K562 (cell line): ENCODE measurements at regions not wholly inside any gene's neighbourhood (a gene's known extent, or its start where the extent isn't known, plus 50 kb on each side); places are given as distances from the start of the nearest gene placed in this dataset.

Experiments
- ATAC-seq: fragments of 200-7000 bp; cut with Tn5 transposase; 3 replicates; pipeline ENCODE4 v1.9.1; 2020; ENCODE audit warnings: moderate library complexity
- BruUV-seq: library from RNA; stranded (reverse); fragments of 400-500 nt; replicated peaks from 2 replicates; lab custom pipeline; 2021; lab: Mats Ljungman, UMichigan
- CTCF ChIA-PET: fragments of 300-600 bp; formaldehyde crosslinking; extraction: SDS; loops from one replicate; lab custom pipeline; 2021; ENCODE audit warnings: low intra/inter-chr PET ratio; lab: Yijun Ruan, JAX
- POLR2A ChIA-PET: fragments of 300-600, 350-650 bp; sonication (Branson Sonifier 250); formaldehyde crosslinking; extraction: SDS; loops from one replicate; lab custom pipeline; 2021; ENCODE audit warnings: antibody characterized with exemption, inconsistent platforms; lab: Yijun Ruan, JAX
- DNase-seq, 4 experiments: peaks; one replicate each; pipeline versions ENCODE4 v3.0.0 to v3.0.0-alpha.2; 2011 to 2018; ENCODE audit warnings: low spot score in 3 of 4, mixed read lengths in 3 of 4; ENCODE audit errors: extremely low read depth in 1 of 4
- FAIRE-seq: peaks from 2 replicates; lab custom pipeline; 2011; peaks lifted over from hg19 to GRCh38; lab: Jason Lieb, UNC
- H2AFZ ChIP-seq: 2 replicates; pipeline ENCODE4 v1.6.0; 2011; ENCODE audit warnings: low read depth, low read length, control low read depth, inconsistent platforms
- H3K27ac ChIP-seq: fragments of 200-600 bp; 3 replicates; pipeline ENCODE4 v1.8.0; 2011; ENCODE audit warnings: low read depth, mild to moderate bottlenecking, control low read depth, inconsistent platforms, low read length, moderate library complexity, mixed read lengths; ENCODE audit errors: extremely low read depth
- H3K27me3 ChIP-seq, 2 experiments: fragments of 300-600 bp in 1 of 2; 2 replicates in 1 of 2; 3 replicates in 1 of 2; pipeline versions ENCODE4 v1.6.0 to v1.8.0; 2011; ENCODE audit warnings: inconsistent platforms in 2 of 2, low read length in 2 of 2, mild to moderate bottlenecking in 1 of 2, mixed read lengths in 1 of 2, moderate library complexity in 1 of 2; ENCODE audit not compliant: control insufficient read depth in 2 of 2, insufficient read depth in 2 of 2
- H3K36me3 ChIP-seq: fragments of 300-600 bp; 3 replicates; pipeline ENCODE4 v1.8.0; 2011; ENCODE audit warnings: mild to moderate bottlenecking, low read length, inconsistent platforms; ENCODE audit not compliant: control insufficient read depth, insufficient read depth
- H3K4me1 ChIP-seq, 2 experiments: fragments of 200-600 bp in 1 of 2; replicated peaks in 1 of 2; 2 replicates in 1 of 2; 3 replicates in 1 of 2; pipeline versions ENCODE4 v1.5.1 to v1.8.0; 2011; ENCODE audit warnings: inconsistent platforms in 2 of 2, low read length in 2 of 2, mild to moderate bottlenecking in 1 of 2, mixed read lengths in 1 of 2, moderate library complexity in 1 of 2; ENCODE audit not compliant: control insufficient read depth in 2 of 2, insufficient read depth in 2 of 2
- H3K4me2 ChIP-seq: 2 replicates; pipeline ENCODE4 v1.6.1; 2011; ENCODE audit warnings: low read length, control low read depth, inconsistent platforms, mixed read lengths; ENCODE audit not compliant: insufficient read depth
- H3K4me3 ChIP-seq: fragments of 200-600 bp; sonication (generic), shearing (Covaris generic); 2 replicates; pipeline ENCODE4 v1.5.1; 2016; ENCODE audit warnings: control low read depth, inconsistent platforms
- H3K79me2 ChIP-seq: fragments of 200-600 bp; 3 replicates; pipeline ENCODE4 v1.8.0; 2011; ENCODE audit warnings: low read length, inconsistent platforms; ENCODE audit not compliant: control insufficient read depth, insufficient read depth
- H3K9ac ChIP-seq, 2 experiments: 2 replicates each; pipeline versions ENCODE4 v1.6.0 to v1.6.1; 2011; ENCODE audit warnings: low read depth in 2 of 2, low read length in 2 of 2, control low read depth in 1 of 2, inconsistent platforms in 1 of 2, mild to moderate bottlenecking in 1 of 2, mixed read lengths in 1 of 2; ENCODE audit not compliant: insufficient read depth in 1 of 2
- H3K9me1 ChIP-seq: one replicate; pipeline ENCODE4 v1.6.0; 2011; ENCODE audit warnings: inconsistent platforms, mild to moderate bottlenecking, low read length, moderate library complexity; ENCODE audit not compliant: control insufficient read depth, insufficient read depth
- H3K9me3 ChIP-seq: replicated peaks from 2 replicates; pipeline ENCODE4 v1.5.1; 2011; ENCODE audit warnings: low read depth, low read length, inconsistent platforms; ENCODE audit not compliant: control insufficient read depth, insufficient read depth
- H4K20me1 ChIP-seq: replicated peaks from 2 replicates; pipeline ENCODE4 v1.6.1; 2011; ENCODE audit warnings: low read length, inconsistent platforms, mixed read lengths; ENCODE audit not compliant: control insufficient read depth, insufficient read depth
- BCOR ChIP-seq: fragments of 450-650 bp; IDR thresholded peaks from 2 replicates; pipeline ENCODE4 v1.6.1; 2016
- HLTF ChIP-seq: fragments of 450-650 bp; IDR thresholded peaks from 2 replicates; pipeline ENCODE4 v1.6.1; 2016
- ZNF316 ChIP-seq: fragments of 450-650 bp; IDR thresholded peaks from 2 replicates; pipeline ENCODE4 v1.6.1; 2016
- WGBS: fragments of 100-300 bp; shearing (Covaris generic); methylation state at CpG from one replicate; pipeline ENCODE4 v1.1.6; 2016; ENCODE audit warnings: low coverage, mixed read lengths; ENCODE audit not compliant: insufficient coverage; ENCODE audit errors: missing lambda C conversion rate; 5-methylcytosine and 5-hydroxymethylcytosine counted together
- in situ Hi-C: fragments of 300-500 bp; cut with MboI; formaldehyde crosslinking; loops from 4 replicates; pipeline ENCODE4 v1.15.0; 2018; ENCODE audit warnings: inconsistent platforms, mixed read lengths
- intact Hi-C: fragments of 100-400 bp; cut with micrococcal nuclease; formaldehyde crosslinking; loops from 2 replicates; pipeline ENCODE4 v1.14.2; 2022
- TF ChIP-seq, protein P1 (sequence below): sonication (generic); formaldehyde crosslinking; IDR thresholded peaks from 2 replicates; pipeline ENCODE4 v1.8.0; 2022; ENCODE audit warnings: mild to moderate bottlenecking, missing genetic modification reagents

DNA sequence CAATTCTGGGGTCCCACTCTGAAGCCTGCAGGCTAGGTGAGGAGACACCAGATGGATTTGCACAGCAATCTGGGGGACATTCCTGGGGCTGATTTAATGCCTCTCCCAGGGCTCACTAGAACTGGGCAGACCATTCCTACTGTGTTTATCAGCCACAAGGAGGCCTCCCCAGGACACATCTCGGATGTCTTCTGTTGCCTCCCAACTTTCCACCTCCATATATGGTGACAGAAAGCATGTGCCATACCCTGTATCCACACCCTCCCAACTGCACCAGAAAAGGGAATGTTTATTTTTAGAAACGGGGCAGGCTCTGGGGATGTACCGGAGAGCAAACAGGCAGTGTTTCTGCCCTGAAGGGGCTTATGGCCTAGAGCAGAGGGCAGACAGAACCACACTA, 181.8 kb downstream of the CSNK2A3 start (continued):
- no peak for TF ChIP-seq HLTF

DNA sequence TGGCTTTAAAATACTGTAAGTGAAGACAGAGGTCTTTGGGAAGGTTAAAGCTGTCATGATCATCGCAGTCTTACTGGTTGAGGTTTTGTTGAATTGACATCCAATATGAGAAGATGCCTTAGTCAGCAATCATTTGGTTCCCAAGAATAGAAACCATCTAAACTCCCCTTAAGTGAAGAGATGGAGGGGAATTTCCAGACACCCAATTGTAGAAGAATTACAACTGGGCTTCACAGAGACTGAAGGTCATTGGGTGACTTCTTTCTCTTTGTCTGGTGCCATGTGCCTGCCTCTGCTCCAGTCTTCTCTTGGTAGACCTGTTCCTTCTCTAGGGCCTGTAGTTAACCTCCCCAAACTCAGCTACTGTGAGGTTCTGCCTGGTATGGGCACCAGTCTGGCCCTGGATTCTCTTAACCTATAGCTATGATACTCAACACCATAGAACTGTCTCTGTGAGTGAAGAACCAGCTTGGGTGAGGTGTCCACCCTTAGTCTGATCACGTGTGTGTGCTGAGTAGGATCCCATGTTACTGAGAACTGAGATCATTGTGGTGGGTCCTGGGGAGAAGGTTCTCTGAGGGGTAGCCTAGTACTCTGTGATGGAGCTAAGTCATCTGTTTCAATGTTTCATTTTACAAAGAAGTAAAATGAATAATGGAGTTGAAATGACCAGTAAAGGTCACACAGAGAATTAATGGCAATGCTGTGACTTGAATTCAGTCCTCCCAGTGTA, 182.5 kb downstream of the CSNK2A3 start:
- CTCF ChIA-PET: no interaction called here
- Histone ChIP-seq H3K9ac (no peak overlapping the region), H3K27me3 (no peaks in the 10 kb centered on the region; a peak in 1 of 5 replicates), H3K27ac (no peak overlapping the region), H3K9me3 (no peaks in the 10 kb centered on the region), H3K79me2 (no peaks in the 10 kb centered on the region), H3K4me2 (no peak overlapping the region), H3K9me1 (no peaks in the 10 kb centered on the region), H2AFZ (no peak overlapping the region), H3K4me3 (no peak overlapping the region), H3K4me1 (no peaks in the 10 kb centered on the region), H3K36me3 (no peaks in the 10 kb centered on the region), H4K20me1 (no peaks in the 10 kb centered on the region)
- TF ChIP-seq, protein P1, sequence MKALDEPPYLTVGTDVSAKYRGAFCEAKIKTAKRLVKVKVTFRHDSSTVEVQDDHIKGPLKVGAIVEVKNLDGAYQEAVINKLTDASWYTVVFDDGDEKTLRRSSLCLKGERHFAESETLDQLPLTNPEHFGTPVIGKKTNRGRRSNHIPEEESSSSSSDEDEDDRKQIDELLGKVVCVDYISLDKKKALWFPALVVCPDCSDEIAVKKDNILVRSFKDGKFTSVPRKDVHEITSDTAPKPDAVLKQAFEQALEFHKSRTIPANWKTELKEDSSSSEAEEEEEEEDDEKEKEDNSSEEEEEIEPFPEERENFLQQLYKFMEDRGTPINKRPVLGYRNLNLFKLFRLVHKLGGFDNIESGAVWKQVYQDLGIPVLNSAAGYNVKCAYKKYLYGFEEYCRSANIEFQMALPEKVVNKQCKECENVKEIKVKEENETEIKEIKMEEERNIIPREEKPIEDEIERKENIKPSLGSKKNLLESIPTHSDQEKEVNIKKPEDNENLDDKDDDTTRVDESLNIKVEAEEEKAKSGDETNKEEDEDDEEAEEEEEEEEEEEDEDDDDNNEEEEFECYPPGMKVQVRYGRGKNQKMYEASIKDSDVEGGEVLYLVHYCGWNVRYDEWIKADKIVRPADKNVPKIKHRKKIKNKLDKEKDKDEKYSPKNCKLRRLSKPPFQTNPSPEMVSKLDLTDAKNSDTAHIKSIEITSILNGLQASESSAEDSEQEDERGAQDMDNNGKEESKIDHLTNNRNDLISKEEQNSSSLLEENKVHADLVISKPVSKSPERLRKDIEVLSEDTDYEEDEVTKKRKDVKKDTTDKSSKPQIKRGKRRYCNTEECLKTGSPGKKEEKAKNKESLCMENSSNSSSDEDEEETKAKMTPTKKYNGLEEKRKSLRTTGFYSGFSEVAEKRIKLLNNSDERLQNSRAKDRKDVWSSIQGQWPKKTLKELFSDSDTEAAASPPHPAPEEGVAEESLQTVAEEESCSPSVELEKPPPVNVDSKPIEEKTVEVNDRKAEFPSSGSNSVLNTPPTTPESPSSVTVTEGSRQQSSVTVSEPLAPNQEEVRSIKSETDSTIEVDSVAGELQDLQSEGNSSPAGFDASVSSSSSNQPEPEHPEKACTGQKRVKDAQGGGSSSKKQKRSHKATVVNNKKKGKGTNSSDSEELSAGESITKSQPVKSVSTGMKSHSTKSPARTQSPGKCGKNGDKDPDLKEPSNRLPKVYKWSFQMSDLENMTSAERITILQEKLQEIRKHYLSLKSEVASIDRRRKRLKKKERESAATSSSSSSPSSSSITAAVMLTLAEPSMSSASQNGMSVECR: no peak
- no peak for TF ChIP-seq BCOR
- 0 out of 2 replicates have a peak, but pooled peaks have one; percentile 8 for TF ChIP-seq ZNF316
- intact Hi-C loops: no loop called here
- in situ Hi-C loops: no loop called here
- POLR2A ChIA-PET: no interaction called here
- FAIRE-seq (no peak), ATAC-seq (no peak), DNase-seq (no peak)
- 0% methylated on average over 2 of the region's 2 CpGs for WGBS
- BruUV-seq: no TSS peak
